ENCODE measurements at regions not wholly inside any gene's neighbourhood (a gene's known extent, or its start where the extent isn't known, plus 50 kb on each side); places are given as distances from the start of the nearest gene placed in this dataset.

- H3K27ac ChIP-seq = no peak overlapping the region
- intact Hi-C loops (cut with DNase I) = no loop called here
- H3K4me3 ChIP-seq = no peak overlapping the region
Measured at GRCh38 chr6:168825226-168826077, 384.5 kb downstream of the SMOC2 start.

GRCh38 chr6:168823397-168824212 lies 382.6 kb downstream of the SMOC2 start:
- H3K27ac ChIP-seq = no peak overlapping the region

More at GRCh38 chr6:168825226-168826077, 384.5 kb downstream of the SMOC2 start:
- Histone ChIP-seq H3K27me3 (no peaks in the 10 kb centered on the region), H3K36me3 (no peaks in the 10 kb centered on the region), H3K9ac (ENCODE audit: low read depth in 2 of 2, low read length in 2 of 2) (no peak overlapping the region), H3K4me1 (no peaks in the 10 kb centered on the region), H3K9me3 (no peaks in the 10 kb centered on the region)
- TF ChIP-seq, protein P1, sequence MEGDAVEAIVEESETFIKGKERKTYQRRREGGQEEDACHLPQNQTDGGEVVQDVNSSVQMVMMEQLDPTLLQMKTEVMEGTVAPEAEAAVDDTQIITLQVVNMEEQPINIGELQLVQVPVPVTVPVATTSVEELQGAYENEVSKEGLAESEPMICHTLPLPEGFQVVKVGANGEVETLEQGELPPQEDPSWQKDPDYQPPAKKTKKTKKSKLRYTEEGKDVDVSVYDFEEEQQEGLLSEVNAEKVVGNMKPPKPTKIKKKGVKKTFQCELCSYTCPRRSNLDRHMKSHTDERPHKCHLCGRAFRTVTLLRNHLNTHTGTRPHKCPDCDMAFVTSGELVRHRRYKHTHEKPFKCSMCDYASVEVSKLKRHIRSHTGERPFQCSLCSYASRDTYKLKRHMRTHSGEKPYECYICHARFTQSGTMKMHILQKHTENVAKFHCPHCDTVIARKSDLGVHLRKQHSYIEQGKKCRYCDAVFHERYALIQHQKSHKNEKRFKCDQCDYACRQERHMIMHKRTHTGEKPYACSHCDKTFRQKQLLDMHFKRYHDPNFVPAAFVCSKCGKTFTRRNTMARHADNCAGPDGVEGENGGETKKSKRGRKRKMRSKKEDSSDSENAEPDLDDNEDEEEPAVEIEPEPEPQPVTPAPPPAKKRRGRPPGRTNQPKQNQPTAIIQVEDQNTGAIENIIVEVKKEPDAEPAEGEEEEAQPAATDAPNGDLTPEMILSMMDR (IDR thresholded peaks at IDR 0.05) = no peak
- DNase-seq = no peak

GRCh38 chr6:168822376-168822775 lies 381.4 kb downstream of the SMOC2 start:
- no peak overlapping the region for H3K27ac ChIP-seq

More at GRCh38 chr6:168823397-168824212, 382.6 kb downstream of the SMOC2 start:
- TF ChIP-seq, protein P1 (IDR thresholded peaks at IDR 0.05) = no peak
- H3K4me3 ChIP-seq = no peak overlapping the region
- intact Hi-C loops (cut with DNase I) = no loop called here
- H3K9me3 ChIP-seq = no peaks in the 10 kb centered on the region
- H3K27me3 ChIP-seq = no peaks in the 10 kb centered on the region
- H3K4me1 ChIP-seq = no peaks in the 10 kb centered on the region
- no peak for DNase-seq
- no peak overlapping the region for H3K9ac ChIP-seq (ENCODE audit: low read depth in 2 of 2, low read length in 2 of 2)
- H3K36me3 ChIP-seq = no peaks in the 10 kb centered on the region

DNA sequence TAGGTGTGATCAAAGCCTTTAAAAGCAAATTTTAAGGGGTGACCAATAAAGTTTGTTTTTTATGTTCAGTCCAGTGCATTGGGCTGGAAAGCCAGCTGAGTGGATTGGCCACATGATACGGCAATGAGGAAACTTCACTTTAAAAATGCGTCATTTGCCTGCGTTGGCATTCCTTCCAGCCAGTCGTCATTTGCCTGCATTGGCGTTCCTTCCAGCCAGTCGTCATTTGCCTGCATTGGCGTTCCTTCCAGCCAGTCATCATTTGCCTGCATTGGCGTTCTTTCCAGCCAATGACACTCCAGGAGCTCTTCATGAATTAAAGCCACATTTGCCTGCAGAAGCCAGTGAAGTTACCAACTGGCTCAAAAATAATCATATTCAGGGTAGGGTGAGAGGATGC lies 378.6 kb downstream of the SMOC2 start:
- Histone ChIP-seq H3K27me3 (no peaks in the 10 kb centered on the region), H3K36me3 (no peaks in the 10 kb centered on the region)
- DNase-seq = no peak

More at GRCh38 chr6:168822376-168822775, 381.4 kb downstream of the SMOC2 start:
- Histone ChIP-seq H3K36me3 (no peaks in the 10 kb centered on the region), H3K4me1 (no peaks in the 10 kb centered on the region), H3K4me3 (no peak overlapping the region), H3K9me3 (no peaks in the 10 kb centered on the region), H3K27me3 (no peaks in the 10 kb centered on the region), H3K9ac (ENCODE audit: low read depth in 2 of 2, low read length in 2 of 2) (no peak overlapping the region)
- TF ChIP-seq, protein P1 (IDR thresholded peaks at IDR 0.05) = no peak
- intact Hi-C loops (cut with DNase I) = no loop called here
- DNase-seq = no peak

DNA sequence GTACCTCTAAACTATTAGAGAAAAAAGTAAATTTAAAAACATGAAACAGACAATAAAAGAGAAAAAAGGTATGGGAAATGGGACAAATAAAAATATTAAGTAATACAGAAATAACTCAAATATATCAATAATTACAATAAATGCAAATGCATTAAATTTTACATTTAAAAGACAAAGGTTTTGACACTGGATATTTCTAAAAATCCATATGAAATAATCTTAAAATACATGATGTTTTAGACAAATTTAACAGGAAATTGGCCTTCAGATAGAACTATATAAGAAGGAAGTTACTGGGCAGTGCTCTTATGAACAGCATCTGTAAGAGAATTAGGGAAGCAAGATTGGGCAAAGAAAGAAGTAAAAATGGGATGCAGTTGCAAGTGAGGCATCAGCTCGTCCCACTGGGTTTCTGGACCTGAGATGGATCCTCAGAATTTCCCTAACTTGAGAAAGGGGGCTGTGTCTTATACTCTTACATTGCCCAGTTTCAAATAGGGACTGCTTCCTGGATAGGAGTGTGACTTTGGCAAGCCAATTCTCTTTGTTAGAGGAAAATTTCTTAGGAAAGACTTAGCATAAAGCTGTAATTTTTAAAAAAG lies 376.7 kb downstream of the SMOC2 start:
- no peaks in the 10 kb centered on the region for H3K4me1 ChIP-seq
- no peak for DNase-seq
- no peaks in the 10 kb centered on the region for H3K9me3 ChIP-seq
- H3K27me3 ChIP-seq = no peaks in the 10 kb centered on the region
- no peak overlapping the region for H3K4me3 ChIP-seq
- intact Hi-C loops (cut with DNase I) = no loop called here
- no peak overlapping the region for H3K27ac ChIP-seq
- TF ChIP-seq, protein P1 (IDR thresholded peaks at IDR 0.05) = no peak
- no peaks in the 10 kb centered on the region for H3K36me3 ChIP-seq
- no peak overlapping the region for H3K9ac ChIP-seq (ENCODE audit: low read depth in 2 of 2, low read length in 2 of 2)

More for the DNA sequence above, 378.6 kb downstream of the SMOC2 start:
- Histone ChIP-seq H3K4me1 (no peaks in the 10 kb centered on the region), H3K9me3 (no peaks in the 10 kb centered on the region), H3K4me3 (no peak overlapping the region), H3K9ac (ENCODE audit: low read depth in 2 of 2, low read length in 2 of 2) (no peak overlapping the region), H3K27ac (no peak overlapping the region)
- intact Hi-C loops (cut with DNase I) = no loop called here
- TF ChIP-seq, protein P1 (IDR thresholded peaks at IDR 0.05) = no peak
